Epithelial cell of proximal tubule (primary cell): ENCODE measurements at regions not wholly inside any gene's neighbourhood (a gene's known extent, or its start where the extent isn't known, plus 50 kb on each side); places are given as distances from the start of the nearest gene placed in this dataset.

Source experiments
- DNase-seq: peaks from one replicate; pipeline ENCODE4 v3.0.0-alpha.2; 2011; ENCODE audit warnings: low read depth
- H3K4me3 ChIP-seq: 2 replicates; pipeline ENCODE4 v1.5.1; 2011; ENCODE audit warnings: low read depth, mild to moderate bottlenecking, low read length
- TF ChIP-seq, protein P1 (sequence below): conservative IDR thresholded peaks from 2 replicates; pipeline ENCODE4 v1.5.1; 2012; ENCODE audit warnings: low read depth, mild to moderate bottlenecking, low read length

DNA sequence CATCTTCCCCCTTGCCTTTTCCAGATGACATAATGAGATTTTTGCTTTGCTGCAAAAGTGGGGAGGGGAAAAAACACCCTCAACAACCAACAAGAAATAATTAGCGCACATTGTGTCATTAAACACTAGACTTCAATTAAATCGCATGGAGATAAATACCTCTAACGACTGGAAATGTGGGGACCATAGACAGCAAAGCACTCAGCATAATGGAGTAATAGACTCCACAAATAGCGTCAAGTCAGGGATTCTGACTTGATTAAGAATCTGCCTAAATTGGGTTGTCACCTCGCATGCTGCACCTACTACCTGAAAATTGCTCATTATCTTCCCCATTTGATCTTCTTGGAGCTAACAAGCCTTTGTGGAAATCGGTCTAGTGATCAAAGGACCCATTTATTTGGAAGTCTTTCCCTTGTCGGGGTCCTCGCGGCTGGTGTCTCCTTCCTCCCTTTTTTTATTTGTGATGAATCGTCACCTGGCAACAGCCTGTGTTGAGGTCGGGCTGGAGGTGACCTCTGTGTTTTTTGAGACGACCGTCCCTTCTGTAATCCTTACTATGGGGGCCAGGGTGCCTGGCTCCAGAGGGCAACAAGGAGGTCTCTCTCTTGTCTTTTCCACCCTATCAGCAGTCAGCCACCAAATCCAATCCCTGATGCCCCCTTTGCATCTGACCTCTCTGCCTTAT is 75.3 kb upstream of the IGSF21 start:
- H3K4me3 ChIP-seq, result no peak overlapping the region
- no peak for DNase-seq
- TF ChIP-seq, protein P1, sequence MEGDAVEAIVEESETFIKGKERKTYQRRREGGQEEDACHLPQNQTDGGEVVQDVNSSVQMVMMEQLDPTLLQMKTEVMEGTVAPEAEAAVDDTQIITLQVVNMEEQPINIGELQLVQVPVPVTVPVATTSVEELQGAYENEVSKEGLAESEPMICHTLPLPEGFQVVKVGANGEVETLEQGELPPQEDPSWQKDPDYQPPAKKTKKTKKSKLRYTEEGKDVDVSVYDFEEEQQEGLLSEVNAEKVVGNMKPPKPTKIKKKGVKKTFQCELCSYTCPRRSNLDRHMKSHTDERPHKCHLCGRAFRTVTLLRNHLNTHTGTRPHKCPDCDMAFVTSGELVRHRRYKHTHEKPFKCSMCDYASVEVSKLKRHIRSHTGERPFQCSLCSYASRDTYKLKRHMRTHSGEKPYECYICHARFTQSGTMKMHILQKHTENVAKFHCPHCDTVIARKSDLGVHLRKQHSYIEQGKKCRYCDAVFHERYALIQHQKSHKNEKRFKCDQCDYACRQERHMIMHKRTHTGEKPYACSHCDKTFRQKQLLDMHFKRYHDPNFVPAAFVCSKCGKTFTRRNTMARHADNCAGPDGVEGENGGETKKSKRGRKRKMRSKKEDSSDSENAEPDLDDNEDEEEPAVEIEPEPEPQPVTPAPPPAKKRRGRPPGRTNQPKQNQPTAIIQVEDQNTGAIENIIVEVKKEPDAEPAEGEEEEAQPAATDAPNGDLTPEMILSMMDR, result no peak

DNA sequence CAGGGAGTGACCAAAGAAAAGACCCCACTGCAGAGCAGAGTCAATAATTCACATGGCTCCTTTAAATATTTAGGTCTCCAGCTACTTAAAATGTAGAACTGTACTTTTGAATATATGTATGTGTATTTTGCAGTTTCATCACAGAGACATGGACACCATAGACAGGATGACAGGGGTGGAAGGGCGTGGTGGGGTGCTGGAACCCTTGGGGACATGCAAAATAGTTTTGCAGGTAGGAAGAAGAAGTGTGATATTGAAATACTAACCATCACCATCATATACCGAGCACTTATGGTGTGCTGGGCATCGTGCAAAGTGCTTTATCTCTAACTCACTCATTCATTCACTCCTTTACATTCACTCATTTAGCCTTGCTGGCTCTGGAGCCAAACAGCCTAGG is 72.5 kb upstream of the IGSF21 start:
- no peak for DNase-seq
- no peak overlapping the region for H3K4me3 ChIP-seq
- TF ChIP-seq, protein P1, result no peak

DNA sequence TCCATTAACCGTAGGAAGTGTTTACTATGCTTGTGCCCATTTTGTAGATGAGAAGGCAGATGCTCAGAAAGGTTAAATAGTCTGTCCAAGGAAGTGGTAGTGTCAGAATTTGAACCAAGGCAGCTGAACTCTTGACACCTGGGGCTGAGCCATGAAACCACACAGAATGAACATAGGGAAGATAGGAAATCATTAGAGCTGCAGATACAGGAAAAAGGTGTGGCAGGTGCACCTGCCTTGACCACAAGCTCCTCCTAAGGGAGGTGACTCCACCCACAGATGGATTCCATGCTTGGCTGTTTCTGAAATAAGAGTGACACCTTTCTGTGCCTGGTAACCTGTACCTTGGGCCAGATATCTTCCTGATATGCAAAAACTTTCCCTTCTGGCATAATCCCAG is 69.9 kb upstream of the IGSF21 start:
- H3K4me3 ChIP-seq, result no peak overlapping the region
- no peak for DNase-seq
- TF ChIP-seq, protein P1, result no peak

DNA sequence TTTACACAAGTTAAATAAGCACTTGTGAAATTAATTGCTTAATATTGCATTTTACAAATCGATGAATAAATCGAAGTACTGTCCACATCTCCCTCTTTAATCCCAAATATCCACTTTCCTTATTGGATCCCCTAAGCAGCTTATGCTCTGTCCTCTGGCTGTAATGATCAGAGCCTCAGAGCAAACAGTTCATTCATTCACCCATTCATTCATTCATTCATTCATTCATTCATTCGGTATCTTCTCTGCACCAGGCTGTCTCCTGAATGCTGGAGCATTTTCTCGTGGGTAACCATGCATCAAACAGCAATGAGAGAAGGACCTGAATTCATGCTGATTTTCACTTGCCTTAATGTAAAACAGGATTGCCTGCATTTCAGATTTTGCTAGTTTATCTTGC is 69.5 kb upstream of the IGSF21 start:
- TF ChIP-seq, protein P1, result no peak
- H3K4me3 ChIP-seq, result no peak overlapping the region
- no peak for DNase-seq

DNA sequence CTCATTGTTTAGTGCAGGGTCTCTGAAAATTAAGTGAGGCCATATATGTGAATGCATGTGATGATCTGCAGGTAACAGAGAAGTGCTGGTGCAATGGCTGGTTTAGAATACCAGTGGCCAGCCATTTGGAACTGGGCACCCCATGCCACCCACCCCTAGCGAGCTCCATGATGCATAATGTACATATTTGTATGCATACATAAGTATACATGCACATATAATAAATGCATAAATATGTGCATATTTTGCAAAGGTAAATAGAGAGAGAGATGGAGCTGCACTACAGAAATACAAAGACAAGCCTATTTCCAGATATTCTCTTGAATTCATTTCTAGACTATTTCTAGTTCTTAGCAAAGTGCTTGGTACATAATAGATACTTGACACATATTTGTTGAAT is 68.5 kb upstream of the IGSF21 start:
- DNase-seq, result no peak
- TF ChIP-seq, protein P1, result no peak
- no peak overlapping the region for H3K4me3 ChIP-seq

DNA sequence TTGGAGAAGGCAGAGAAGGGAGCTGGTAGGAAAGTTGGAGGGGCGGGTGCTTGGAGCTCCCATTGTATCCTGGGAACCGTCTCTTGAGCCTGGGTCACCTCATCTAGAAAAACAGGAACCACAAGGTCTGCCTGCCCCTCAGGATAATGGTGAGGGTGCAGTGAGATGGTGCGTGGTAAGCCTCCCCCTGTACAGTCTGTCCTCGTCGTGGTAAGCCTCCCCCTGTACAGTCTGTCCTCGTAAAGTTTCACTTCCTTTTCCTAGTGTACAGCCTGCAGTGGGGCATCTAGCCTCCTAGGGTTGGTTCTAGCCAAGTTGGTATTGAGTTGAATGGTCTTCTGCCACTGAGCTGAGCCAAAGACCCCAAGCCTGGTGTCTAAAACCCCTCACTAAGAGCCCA is 66.5 kb upstream of the IGSF21 start:
- TF ChIP-seq, protein P1, result no peak

DNA sequence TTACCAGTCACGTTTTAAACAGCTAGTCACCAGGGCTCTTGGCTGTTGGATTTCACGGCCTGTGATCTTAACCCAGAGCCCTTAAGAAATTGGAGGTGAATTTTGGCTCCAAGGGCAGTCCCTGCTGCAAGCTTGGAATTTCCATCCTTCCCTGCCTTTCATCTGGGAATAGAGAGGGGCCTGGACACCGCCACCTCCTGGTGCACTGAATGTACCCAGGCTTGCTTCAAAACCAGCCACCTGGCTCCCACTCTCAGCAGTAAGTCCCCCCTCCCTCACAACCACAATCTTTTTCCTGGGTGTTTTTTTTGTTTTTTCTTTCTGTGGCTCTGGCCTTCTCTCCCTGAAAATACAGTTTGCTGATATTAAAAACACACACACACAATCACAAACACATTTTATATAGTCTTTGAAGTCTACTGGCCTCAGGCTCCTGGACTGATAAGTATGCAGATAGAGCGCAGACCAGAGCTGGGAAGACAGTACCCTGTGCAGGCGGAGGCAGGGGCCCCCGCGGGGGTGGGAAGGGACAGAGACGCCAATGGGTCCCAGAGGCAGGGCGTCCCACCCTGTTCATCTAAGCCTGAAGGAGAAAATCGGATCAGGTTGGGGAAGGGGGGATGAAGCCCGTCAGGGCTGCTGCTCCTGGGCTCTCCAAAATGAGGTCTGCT is 65.8 kb upstream of the IGSF21 start:
- no peak for DNase-seq
- H3K4me3 ChIP-seq, result no peak overlapping the region
- TF ChIP-seq, protein P1, result peak; percentile 23

More for the DNA sequence above, 66.5 kb upstream of the IGSF21 start:
- no peak overlapping the region for H3K4me3 ChIP-seq
- DNase-seq, result no peak
